NCI-H187 treated with DMSO at 0.1 percent for 48 hours (cell line): ENCODE measurements at regions not wholly inside any gene's neighbourhood (a gene's known extent, or its start where the extent isn't known, plus 50 kb on each side); places are given as distances from the start of the nearest gene placed in this dataset.

Experiments used
- DNase-seq: peaks from one replicate; lab custom pipeline; 2025; lab: John Stamatoyannopoulos, UW

- DNase-seq = no peak
Observed at GRCh38 chr16:73251608-73252007, 203.7 kb upstream of the ZFHX3 start.

GRCh38 chr16:73248316-73248715 lies 200.4 kb upstream of the ZFHX3 start:
- no peak for DNase-seq

GRCh38 chr16:73240920-73241319 lies 193.0 kb upstream of the ZFHX3 start:
- DNase-seq = no peak

- no peak for DNase-seq
Observed at GRCh38 chr16:73237601-73238000, 189.7 kb upstream of the ZFHX3 start.

- no peak for DNase-seq
Observed at GRCh38 chr16:73234496-73234895, 186.6 kb upstream of the ZFHX3 start.

GRCh38 chr16:73233846-73234424 lies 186.0 kb upstream of the ZFHX3 start:
- no peak for DNase-seq

GRCh38 chr16:73233329-73233765 lies 185.4 kb upstream of the ZFHX3 start:
- no peak for DNase-seq

GRCh38 chr16:73232555-73233328 lies 184.8 kb upstream of the ZFHX3 start:
- no peak for DNase-seq

- no peak for DNase-seq
Observed at GRCh38 chr16:73231944-73232554, 184.1 kb upstream of the ZFHX3 start.

- no peak for DNase-seq
Observed at GRCh38 chr16:73231379-73231778, 183.5 kb upstream of the ZFHX3 start.

GRCh38 chr16:73230651-73231050 lies 182.7 kb upstream of the ZFHX3 start:
- DNase-seq = no peak

GRCh38 chr16:73228649-73229048 lies 180.7 kb upstream of the ZFHX3 start:
- no peak for DNase-seq

- DNase-seq = no peak
Observed at GRCh38 chr16:73226675-73227074, 178.7 kb upstream of the ZFHX3 start.

- DNase-seq = no peak
Observed at GRCh38 chr16:73225983-73226382, 178.1 kb upstream of the ZFHX3 start.

- no peak for DNase-seq
Observed at GRCh38 chr16:73220836-73221235, 172.9 kb upstream of the ZFHX3 start.

- no peak for DNase-seq
Observed at GRCh38 chr16:73219176-73219575, 171.2 kb upstream of the ZFHX3 start.

GRCh38 chr16:73217654-73218053 lies 169.7 kb upstream of the ZFHX3 start:
- no peak for DNase-seq

GRCh38 chr16:73216932-73217331 lies 169.0 kb upstream of the ZFHX3 start:
- DNase-seq = no peak

- DNase-seq = no peak
Observed at GRCh38 chr16:73215678-73216377, 167.9 kb upstream of the ZFHX3 start.

- DNase-seq = no peak
Observed at GRCh38 chr16:73214825-73215677, 167.1 kb upstream of the ZFHX3 start.

- no peak for DNase-seq
Observed at GRCh38 chr16:73213732-73214455, 166.0 kb upstream of the ZFHX3 start.
